HG03159 (cell line): ENCODE measurements at regions not wholly inside any gene's neighbourhood (a gene's known extent, or its start where the extent isn't known, plus 50 kb on each side); places are given as distances from the start of the nearest gene placed in this dataset.

Experiments
- ATAC-seq: cut with Tn5 transposase; IDR thresholded peaks from one replicate; pipeline ENCODE4 v1.9.1; 2021; ENCODE audit warnings: mild to moderate bottlenecking, moderate library complexity; ENCODE audit not compliant: unreplicated experiment

DNA sequence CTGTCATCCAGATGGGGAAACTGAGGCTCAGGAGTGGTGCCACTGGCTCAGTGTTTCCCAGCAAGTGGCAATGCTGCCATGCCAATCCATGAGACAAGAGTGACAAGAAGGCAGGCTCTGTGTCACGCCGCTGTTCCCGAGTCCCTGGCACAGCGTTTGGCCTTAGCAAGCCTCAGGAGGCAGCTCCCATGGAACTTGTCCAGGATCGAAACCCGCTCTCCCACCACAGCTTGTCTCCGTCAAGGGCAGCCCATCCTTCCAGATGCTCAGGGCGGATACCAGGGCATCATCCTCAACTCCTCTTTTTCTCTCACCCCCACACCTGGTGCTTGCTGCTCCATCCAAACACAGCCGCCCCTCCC, 110.6 kb upstream of the PTPN1 start:
- no peak for ATAC-seq

DNA sequence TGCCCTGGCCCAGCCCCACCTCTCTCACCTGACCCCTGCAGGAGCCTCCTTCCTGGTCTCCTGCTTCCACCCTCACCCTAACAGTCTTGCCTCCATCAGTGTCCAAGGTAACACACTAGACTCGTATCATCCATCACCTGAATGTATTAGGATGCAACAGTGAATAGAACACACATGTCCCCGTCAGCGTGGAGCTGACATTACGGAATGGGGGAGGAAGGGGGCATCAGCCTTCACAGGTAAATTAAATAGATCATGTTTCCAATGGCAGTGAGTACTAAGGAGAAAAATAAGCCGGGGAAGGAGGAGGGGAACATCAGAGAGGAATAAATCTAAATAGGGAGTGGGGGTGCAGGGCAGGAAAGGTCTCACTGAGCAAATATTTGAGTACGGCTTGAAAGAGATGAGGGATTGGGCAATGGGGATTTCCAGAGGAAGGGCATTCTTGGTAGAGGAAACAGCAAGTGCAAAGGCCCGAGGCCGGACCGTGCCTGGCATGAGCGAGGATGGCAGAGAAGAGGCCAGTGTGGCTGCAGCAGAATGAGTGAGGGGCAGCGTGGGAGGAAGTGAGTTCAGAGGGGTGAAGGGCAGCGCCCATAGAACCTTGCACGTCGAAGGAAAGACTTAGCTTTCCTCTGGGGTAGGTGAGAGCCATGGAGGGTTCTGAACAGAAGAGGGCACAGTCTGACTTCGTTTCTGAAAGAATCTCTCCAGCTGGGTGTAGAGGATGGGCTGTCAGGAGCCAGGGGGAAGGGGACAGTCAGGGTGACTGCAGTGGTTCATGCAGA, 110.1 kb upstream of the PTPN1 start:
- no peak for ATAC-seq

DNA sequence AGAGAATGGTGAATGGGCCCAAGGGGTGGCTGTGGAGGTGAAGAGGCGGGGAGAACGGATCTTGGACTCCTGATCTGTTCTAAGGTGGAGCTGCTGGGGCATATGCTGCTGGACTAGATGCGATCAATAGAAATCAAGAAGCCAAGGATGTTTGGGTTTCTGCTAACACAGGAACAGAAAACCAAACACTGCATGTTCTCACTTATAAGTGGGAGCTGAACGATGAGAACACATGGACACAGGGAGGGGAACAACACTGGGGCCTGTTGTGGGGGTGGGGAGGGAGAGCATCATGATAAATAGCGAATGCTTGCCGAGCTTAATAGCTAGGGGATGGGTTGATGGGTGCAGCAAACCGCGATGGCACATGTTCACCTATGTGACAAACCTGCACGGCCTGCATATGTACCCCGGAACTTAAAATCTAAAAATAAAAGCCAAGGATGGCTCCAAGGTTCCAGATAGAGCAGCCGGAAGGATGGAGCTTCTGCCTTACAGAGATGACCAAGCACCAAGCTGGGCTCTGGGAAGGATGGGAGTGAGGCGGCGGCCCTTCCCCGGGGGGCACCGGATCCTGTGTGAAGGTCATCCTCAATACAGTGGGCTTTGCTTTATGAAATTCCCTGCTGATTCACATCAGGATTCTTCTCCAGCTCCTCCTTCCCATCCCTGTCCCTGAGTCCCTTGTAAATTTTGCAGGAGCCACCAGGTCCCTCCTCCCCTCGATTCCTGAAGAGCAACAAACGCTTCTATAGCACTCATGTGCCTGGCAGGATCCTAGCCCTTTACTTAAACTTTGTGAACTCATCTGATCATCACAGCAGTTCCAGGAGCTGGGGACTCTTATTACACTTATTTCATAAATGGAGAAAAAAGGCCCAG, 109.2 kb upstream of the PTPN1 start:
- ATAC-seq = no peak

DNA sequence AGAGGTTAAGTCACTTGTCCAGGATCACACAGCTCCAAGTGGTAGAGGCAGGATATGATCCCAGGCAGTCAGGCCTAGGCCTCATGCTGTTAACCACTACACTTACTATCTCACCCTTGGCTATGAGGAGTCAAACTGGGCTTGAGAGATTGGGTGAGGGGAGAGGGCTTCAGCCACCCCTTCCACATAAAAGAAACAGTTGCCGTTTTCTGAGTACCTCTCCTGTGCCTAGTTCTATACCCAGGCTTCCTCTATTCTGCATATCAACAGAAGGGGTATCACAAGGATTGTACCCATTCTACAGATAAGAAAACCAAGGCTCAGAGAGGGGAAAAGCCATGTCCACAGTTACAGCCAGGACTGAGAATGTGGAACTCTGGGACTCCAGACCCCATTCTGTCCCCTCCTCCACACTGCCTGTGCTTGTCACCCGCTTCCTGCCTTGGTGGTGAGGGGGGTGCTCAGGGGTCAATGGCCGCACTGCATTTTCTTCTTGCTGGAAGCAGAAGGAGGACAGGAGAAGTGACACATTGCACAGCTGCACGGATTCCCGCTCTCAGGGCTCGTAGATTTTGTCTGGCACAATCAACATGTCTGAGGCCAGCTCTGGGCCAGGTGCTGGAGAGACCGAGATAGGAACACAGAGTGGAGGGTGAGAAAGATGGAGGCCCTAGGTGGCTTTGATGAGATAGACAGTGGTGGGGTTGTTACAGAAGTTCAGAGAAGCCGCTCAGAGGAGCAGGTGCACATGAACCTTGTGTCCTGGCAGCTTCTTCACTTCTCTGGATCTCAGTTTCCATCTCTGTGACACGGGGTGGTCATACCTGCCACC, 108.4 kb upstream of the PTPN1 start:
- ATAC-seq = no peak

DNA sequence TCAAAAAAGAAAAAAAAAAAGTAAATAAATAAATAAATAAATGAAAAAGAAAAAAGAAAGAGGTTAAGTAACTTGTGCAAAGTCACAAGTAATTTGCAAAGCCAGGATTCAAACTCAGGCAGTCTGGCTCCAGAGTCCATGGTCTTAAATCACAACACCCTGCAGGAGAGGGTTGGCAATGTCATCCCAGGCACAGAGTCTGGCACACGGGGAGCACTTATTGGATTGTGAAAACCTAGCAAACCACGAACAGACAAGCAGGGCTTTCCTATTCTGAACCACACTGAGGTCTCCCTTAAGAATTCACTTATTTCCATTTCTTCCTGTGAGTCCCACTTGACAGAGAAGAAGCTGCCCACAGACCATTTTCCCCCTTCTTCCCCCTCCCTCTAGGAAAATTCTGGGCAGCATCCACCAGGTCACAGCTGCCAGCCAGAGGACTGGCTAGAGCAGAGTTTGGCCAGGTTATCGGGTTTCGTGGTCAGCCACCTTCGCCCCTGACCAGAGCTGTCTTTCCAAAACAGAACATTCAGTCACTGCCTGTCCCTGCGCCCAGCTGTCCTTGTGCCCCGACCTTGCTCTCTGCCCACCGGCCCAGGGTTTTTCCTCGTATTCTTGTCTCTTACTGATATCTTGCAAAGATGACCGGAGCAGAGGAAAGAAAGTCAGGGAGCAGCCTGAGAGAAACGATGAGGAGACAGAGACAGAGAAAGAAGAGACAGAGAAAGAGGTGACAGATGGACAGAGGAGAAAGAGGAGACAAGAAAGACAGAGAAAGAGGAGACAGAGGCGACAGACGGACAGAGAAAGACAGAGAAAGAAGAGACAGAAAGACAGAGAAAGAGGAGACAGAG, 106.4 kb upstream of the PTPN1 start:
- ATAC-seq = no peak

DNA sequence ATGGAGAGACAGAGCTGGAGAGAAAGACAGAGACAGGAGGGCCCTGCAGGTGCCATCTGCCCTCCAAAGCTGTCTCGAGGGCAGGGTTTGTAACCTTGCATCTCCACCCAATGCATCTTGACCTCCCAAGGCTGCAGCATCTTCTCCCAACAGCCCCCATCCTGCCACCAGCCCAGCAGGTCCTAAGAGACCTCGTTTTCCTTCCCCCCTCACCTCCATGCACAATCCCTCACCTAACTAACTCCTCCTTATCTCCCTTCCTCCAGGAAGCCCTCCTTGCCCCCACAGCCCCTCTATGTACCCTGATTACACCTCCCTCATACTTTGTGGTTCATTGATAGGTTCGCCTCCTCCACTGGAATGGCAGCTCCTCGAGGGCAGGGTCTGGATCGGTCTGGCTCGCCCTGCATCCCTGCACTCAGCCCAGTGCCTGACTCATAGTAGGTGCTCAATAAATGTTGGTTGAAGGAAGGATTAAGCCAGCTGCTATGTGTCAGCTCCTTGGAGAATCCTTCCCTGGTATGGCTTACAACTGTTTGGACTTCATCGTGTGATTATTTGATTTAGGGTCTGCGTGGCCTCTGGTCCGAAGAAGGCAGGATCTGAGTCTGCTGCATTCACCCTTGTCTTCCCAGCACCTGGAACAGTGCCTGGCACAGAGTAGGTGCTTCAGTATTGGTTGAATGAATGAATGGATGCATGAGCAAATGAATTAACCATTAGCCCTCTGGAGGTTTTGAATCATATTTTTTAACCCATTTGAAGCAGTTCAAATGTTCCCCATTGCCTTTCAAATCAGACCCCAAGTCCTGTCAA, 105.6 kb upstream of the PTPN1 start:
- no peak for ATAC-seq

DNA sequence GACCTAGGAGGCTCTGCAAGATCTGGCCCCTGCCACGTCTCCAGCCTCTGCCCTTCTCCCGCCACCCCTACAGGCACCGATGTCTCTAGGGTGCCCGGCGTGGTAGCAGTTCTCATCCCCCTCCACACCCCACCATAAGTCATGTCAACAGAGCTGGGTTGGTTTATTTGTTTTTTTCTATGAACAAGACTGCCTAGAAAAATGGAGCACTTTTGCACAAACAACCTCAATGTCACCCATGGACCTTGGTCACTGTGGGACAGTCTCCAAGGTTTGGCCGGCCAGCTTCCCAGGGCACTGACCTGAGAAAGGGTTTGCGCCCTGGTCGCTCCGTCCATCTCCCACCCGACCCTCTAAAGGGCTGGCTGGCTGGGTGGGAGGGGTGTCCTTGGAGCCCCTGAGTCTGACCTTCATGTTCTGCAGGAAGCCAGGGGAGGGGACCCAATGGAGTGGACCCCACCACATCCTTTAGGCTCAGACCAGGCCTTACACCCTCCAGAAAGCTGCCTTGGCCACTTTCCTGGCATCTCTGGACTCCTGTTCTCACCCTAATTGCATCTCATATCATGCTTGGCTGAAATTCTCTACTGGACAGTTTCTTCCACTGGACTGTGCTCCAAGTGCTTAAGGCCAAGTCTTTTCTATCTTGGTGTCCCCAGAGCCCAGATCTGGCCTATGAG, 104.8 kb upstream of the PTPN1 start:
- ATAC-seq = no peak

DNA sequence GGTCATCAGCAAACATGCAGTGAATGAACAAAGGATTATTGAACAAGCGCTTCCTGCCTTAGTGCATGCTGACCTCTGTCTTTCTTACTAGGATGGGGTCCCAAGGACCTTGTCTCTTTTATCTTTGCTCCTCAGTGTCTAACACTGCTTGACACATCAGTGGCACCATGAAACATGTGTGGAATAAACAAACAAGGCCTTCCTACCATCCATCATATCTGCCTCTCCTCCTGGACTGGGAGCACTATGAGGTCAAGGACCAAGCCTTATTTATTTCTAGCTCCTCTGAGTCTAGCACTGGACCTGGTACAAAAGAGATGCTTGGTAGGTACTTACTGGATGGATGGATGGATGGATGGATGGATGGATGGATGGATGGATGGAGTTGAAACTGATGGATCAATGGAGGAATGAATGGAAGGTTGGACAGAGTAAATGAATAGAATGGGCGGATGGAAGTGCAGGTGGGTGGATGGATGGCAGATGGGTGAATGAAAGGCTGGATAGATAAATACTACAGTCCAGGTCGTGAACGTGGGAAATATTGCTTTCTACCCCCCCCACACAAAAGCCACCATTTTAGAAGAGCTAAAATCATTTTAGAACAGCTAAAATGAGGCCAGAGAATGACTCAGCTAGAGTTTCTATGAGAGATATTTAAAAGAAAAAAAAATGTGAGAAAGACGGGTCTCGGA, 104.1 kb upstream of the PTPN1 start:
- ATAC-seq = no peak

DNA sequence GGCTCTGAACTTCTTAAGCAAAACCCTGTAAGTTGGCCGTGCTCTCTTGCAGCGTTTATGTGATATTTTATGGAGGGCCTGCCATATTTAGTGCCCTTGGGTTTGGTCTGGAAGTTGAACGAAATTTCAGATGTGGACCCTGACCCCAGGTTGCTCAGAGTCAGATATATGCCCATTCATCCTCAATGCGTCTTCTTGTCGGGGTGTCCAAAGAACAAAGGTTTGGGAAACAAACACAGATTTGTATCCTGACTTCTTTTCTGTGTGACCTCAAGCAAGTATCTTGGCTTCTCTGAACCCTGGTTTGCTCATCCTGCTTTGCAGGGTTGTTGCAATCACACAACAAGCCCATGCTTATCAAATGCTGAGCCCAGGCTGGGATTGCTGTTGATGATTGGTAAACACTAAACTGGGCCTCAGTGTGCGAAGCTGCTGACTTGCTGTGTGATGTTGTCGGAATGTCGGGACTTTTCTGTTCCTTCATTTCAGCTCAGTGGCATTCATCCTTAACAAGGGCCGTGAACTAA, 103.5 kb upstream of the PTPN1 start:
- no peak for ATAC-seq

DNA sequence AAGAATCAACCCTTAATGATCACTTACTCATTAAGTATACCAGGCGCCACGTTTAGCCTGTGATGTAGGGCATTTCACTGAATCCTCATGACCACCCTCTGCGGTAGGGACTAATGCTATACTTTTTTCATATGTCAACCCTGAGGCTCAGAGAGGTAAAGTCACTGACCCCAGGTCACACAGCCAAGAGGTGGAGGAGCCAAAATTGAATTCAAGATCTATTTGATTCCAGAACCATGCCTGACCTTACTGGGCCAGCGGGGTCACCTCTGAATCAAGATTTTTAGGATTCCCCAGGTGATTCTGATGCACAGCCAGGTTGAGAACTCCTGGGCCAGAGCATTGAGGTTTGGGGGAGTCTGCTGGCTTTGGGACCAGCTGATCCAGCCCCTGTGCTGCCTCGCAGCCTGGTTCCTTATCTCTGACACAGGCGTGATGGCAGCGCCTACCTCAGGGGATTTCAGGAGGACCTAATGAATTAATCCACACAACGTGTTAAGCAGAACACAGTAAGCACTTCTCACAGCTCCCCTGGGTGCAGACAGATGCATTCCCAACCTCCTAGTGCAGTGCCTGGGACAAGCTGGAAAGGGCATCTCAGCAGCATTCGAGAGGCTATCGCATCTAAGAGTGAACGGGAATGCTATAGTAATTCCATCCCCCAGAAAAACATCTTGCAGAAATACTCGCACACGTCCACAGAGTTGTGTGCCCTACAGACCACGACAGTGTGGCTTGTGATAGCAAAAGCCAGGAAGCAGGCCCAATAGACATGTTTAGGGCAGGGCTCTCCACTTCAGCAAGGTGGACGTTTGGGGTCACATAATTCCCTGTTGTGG, 101.4 kb upstream of the PTPN1 start:
- ATAC-seq = no peak

DNA sequence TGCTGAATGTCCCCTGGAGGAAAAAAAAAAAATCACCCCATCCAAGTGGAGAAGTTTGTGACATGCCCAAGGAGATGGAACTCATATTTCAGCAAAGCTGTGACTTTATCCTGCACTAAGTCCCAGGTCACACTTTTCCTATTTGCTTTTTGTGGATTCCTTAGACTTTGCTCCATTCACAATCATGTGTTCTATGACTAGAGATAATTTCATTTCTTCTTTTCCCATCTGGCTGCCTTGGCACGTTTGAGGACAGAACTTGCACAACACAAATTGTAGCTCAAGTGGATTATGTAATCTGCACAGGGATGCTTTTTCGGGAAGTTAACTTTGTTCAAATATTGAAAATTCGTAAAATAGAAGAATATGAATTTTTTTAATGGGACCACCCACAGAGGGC, 100.7 kb upstream of the PTPN1 start:
- no peak for ATAC-seq

DNA sequence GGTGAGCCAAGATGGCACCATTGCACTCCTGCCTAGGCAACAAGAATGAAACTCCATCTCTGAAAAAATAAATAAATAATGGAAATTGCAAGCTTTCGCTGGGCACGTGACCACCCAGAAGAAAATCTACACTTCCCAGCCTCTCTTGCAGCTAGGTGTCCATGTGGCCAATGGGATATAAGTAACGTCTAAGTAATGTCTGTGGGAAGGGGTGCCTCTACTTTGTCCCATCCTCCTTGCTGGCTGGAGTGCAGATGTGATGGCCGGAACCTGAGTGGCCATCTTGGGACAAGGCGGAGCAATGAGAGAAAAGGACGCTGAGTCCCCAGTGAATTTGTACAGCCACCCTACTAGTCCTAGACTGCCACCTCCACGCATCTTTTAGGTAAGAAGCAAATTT, 99.8 kb upstream of the PTPN1 start:
- ATAC-seq = no peak

DNA sequence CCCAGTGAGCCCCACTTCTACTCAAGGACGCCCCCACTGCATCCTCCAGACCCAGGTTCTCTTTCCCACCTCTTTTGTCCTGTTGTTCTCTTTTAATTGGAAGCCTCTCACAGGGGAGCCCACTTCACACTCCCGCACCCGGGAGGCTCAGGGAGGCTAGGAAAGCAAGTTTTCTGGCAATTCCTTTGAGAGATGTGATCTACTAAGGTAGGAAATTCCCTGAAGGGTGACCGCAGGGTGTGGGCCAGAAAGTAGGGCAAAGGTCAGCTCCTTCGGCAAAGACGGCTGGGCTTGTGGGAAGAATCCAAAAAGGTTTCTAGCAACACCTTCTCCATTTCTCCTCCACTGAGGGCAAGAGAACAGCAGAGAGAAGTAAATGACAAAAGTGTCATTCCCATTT, 98.1 kb upstream of the PTPN1 start:
- no peak for ATAC-seq

DNA sequence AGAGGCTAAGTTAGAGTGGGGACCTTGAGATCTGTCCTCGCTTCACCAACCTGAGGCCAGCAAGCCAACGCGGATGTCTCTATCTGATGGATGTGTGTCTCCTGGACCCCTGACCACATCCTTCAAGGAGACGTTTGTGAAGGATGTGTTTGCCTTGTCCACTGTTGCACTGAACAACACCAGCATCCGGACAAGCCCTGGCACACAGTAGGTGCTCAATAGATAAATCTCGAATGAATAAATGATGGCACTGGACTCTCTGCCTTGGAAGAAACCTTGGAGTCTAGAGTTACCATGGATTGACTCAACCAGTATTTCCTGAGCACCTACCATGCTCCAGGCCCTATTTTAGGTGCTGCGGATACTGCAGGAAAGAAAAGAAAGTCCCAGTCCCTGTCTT, 97.7 kb upstream of the PTPN1 start:
- ATAC-seq = no peak

DNA sequence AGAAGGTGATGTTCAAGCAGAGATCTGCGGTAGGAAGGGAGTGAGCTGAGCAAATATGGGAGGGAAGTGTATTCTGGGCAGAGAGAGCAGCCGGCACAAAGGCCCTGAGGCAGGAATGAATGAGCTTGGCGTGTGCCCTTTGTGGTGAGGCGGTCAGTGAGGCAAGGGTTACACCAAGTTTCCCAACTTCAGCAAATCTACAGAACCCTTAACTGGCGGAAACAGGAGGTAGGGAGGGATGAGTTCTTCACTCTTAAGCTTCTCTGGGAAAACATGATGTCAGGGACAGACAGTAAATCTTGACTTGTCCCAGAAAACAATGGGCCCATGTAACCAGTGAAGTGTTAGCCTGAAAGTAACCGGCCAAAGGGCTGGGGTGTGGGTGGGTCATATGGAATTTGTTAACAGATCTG, 97.1 kb upstream of the PTPN1 start:
- no peak for ATAC-seq

DNA sequence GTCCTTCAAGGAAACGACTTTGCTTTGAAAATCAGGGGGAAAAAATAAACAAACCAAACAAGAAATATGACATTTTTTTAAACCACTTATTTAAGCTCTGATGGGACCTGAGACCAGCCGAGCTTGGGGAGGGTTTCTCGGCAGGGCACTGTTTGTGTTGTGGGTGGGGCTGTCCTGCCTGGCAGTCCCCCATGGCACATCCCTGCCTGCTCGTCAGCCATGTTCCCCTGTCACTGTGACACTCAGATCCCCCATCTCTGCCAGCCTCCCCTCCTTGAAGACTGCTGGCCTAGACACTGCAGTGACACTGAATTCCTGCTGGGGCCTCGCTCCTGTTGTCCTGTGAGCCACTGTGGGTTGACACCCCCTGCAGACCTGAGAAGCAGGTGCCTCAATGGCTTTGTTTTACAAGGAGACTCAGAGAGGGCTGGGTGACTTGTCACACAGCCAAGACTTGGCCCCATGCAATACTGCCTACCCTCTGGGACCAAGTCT, 95.1 kb upstream of the PTPN1 start:
- no peak for ATAC-seq
